Stomach (tissue), 8 donors: ENCODE measurements at regions not wholly inside any gene's neighbourhood (a gene's known extent, or its start where the extent isn't known, plus 50 kb on each side); places are given as distances from the start of the nearest gene placed in this dataset.
"Not testable (repeated sequence)": the region's sequence is repeated elsewhere in the genome, so short reads cannot be mapped to it uniquely, and the experiment has no call there.

Source experiments
- DNase-seq, 2 donors: peaks; one replicate each; pipeline versions ENCODE4 v3.0.0 to v3.0.0-alpha.2; 2013 to 2019
- H3K27ac ChIP-seq, 5 donors: fragments of 200-600 bp in 4 of 5; sonication (generic) in 4 of 5; one replicate each; pipeline ENCODE4 v1.5.1; 2013 to 2019; ENCODE audit warnings: mild to moderate bottlenecking in 1 of 5, moderate library complexity in 1 of 5
- H3K27me3 ChIP-seq, 3 donors: fragments of 200-600 bp; sonication (generic); one replicate each; pipeline ENCODE4 v1.5.1; 2017 to 2019; ENCODE audit warnings: mixed run types in 1 of 3
- H3K36me3 ChIP-seq, 4 donors: fragments of 200-600 bp; sonication (generic); 1 replicate in 3 of 4; 2 replicates in 1 of 4; pipeline ENCODE4 v1.5.1; 2016 to 2019
- H3K4me1 ChIP-seq, 4 donors: fragments of 200-600 bp; sonication (generic); one replicate each; pipeline ENCODE4 v1.5.1; 2016 to 2019
- H3K4me3 ChIP-seq, 4 donors: fragments of 200-600 bp; sonication (generic) in 3 of 4; one replicate each; pipeline ENCODE4 v1.5.1; 2016 to 2019; ENCODE audit warnings: mild to moderate bottlenecking in 1 of 4
- H3K9me3 ChIP-seq, 4 donors: fragments of 200-600 bp; sonication (generic); one replicate each; pipeline ENCODE4 v1.5.1; 2016 to 2019
- CTCF ChIP-seq, 7 experiments: fragments of 450-650 bp in 4 of 7; fragments of 200-600 bp in 3 of 7; sonication (generic) in 3 of 7; IDR thresholded peaks; one replicate each; pipeline ENCODE4 v1.5.1; 2016 to 2019; ENCODE audit warnings: antibody characterized with exemption in 7 of 7, control low read depth in 2 of 7, mild to moderate bottlenecking in 1 of 7
- EP300 ChIP-seq: sonication (generic); formaldehyde crosslinking; IDR thresholded peaks from one replicate; pipeline ENCODE4 v1.6.1; 2017; ENCODE audit warnings: antibody characterized with exemption
- POLR2A ChIP-seq, 4 donors: fragments of 450-650 bp; IDR thresholded peaks; one replicate each; pipeline ENCODE4 v1.6.1; 2016; ENCODE audit warnings: antibody characterized with exemption in 4 of 4, control low read depth in 2 of 4, mild to moderate bottlenecking in 1 of 4, moderate library complexity in 1 of 4
- POLR2AphosphoS5 ChIP-seq, 3 donors: sonication (generic); formaldehyde crosslinking; IDR thresholded peaks; one replicate each; pipeline ENCODE4 v1.6.1; 2016; ENCODE audit warnings: antibody characterized with exemption in 3 of 3
- WGBS, 5 donors: extraction: QIAGEN DNeasy Blood & Tissue Kit in 3 of 5; methylation state at CpG; one replicate each; pipeline versions ENCODE4 v1.1.5 to v1.1.7; 2013 to 2018; 5-methylcytosine and 5-hydroxymethylcytosine counted together
- intact Hi-C: fragments of 100-400 bp; cut with DNase I; formaldehyde crosslinking; loops from one replicate; pipeline ENCODE4 v1.15.1; 2023; ENCODE audit warnings: low total_unique reads
- donor health status: healthy with polysubstance abuse.
- donor health status: Bipolar disorder and iron deficiency.
- donor health status: healthy.

- H3K27me3 ChIP-seq: no peaks in the 10 kb centered on the region
- H3K27ac ChIP-seq: no peak overlapping the region
- intact Hi-C loops: no loop called here
- no peaks in the 10 kb centered on the region for H3K36me3 ChIP-seq
- no peaks in the 10 kb centered on the region for H3K9me3 ChIP-seq
- TF ChIP-seq POLR2AphosphoS5 (IDR thresholded peaks at IDR 0.05) (no peak), CTCF (IDR thresholded peaks at IDR 0.05) (no peak)
- no peaks in the 10 kb centered on the region for H3K4me1 ChIP-seq
- no peak for DNase-seq
- H3K4me3 ChIP-seq: no peak overlapping the region
Observed at GRCh38 chr13:38255600-38255999, 94.1 kb upstream of the UFM1 start.

GRCh38 chr13:38239874-38240273, 109.8 kb upstream of the UFM1 start:
- no peak for DNase-seq
- TF ChIP-seq EP300: no peak
- no peak for TF ChIP-seq POLR2AphosphoS5 (IDR thresholded peaks at IDR 0.05)
- no peak for TF ChIP-seq CTCF (IDR thresholded peaks at IDR 0.05)
- Histone ChIP-seq H3K4me1 (no peaks in the 10 kb centered on the region), H3K4me3 (no peak overlapping the region), H3K9me3 (peaks cover 0 to 7% (median 2%) of the 10 kb centered on the region in 4 donors), H3K27me3 (no peaks in the 10 kb centered on the region), H3K36me3 (no peaks in the 10 kb centered on the region), H3K27ac (no peak overlapping the region)
- intact Hi-C loops: no loop called here

- intact Hi-C loops: no loop called here
Observed at GRCh38 chr13:38228322-38228721, 121.3 kb upstream of the UFM1 start.

GRCh38 chr13:38226496-38226895, 123.2 kb upstream of the UFM1 start:
- intact Hi-C loops: no loop called here
- Histone ChIP-seq H3K27me3 (no peaks in the 10 kb centered on the region), H3K4me3 (no peak overlapping the region), H3K36me3 (no peaks in the 10 kb centered on the region), H3K9me3 (peaks cover 0 to 4% (median 0%) of the 10 kb centered on the region in 4 donors), H3K27ac (no peak overlapping the region), H3K4me1 (no peaks in the 10 kb centered on the region)
- DNase-seq: no peak
- TF ChIP-seq POLR2A (IDR thresholded peaks at IDR 0.05): no peak
- TF ChIP-seq POLR2AphosphoS5 (IDR thresholded peaks at IDR 0.05): no peak
- no peak for TF ChIP-seq EP300
- no peak for TF ChIP-seq CTCF (IDR thresholded peaks at IDR 0.05)

More at GRCh38 chr13:38228322-38228721, 121.3 kb upstream of the UFM1 start:
- no peaks in the 10 kb centered on the region for H3K27me3 ChIP-seq
- TF ChIP-seq POLR2AphosphoS5 (IDR thresholded peaks at IDR 0.05) (no peak), EP300 (no peak), POLR2A (IDR thresholded peaks at IDR 0.05) (no peak), CTCF (IDR thresholded peaks at IDR 0.05) (no peak)
- no peaks in the 10 kb centered on the region for H3K36me3 ChIP-seq
- DNase-seq: no peak
- H3K27ac ChIP-seq: no peak overlapping the region
- H3K4me3 ChIP-seq: no peak overlapping the region
- no peaks in the 10 kb centered on the region for H3K4me1 ChIP-seq
- H3K9me3 ChIP-seq: peaks cover 0 to 4% (median 0%) of the 10 kb centered on the region in 4 donors
- WGBS, 5 donors: 35 to 55% (median 44%) methylated on average over 2 of the region's 2 CpGs

GRCh38 chr13:38223089-38223488, 126.6 kb upstream of the UFM1 start:
- Histone ChIP-seq H3K27me3 (no peaks in the 10 kb centered on the region), H3K27ac (no peak overlapping the region), H3K4me3 (no peak overlapping the region), H3K9me3 (no peaks in the 10 kb centered on the region), H3K36me3 (no peaks in the 10 kb centered on the region), H3K4me1 (no peaks in the 10 kb centered on the region)
- TF ChIP-seq EP300: no peak
- peak in 1 of 2 donors; percentile 57 for DNase-seq
- WGBS, 5 donors: 76 to 90% (median 88%) methylated on average over 1 of the region's 1 CpG
- intact Hi-C loops: no loop called here

- DNase-seq, H3K27me3 ChIP-seq, H3K27ac ChIP-seq, H3K9me3 ChIP-seq, H3K4me3 ChIP-seq, intact Hi-C loops, H3K4me1 ChIP-seq, H3K36me3 ChIP-seq: not testable (repeated sequence)
- WGBS, 5 donors: 95 to 97% (median 96%) methylated on average over 1 of the region's 1 CpG
Observed at GRCh38 chr13:38221120-38221519, 128.5 kb upstream of the UFM1 start.
